ENCODE measurements at regions not wholly inside any gene's neighbourhood (a gene's known extent, or its start where the extent isn't known, plus 50 kb on each side); places are given as distances from the start of the nearest gene placed in this dataset.

DNA sequence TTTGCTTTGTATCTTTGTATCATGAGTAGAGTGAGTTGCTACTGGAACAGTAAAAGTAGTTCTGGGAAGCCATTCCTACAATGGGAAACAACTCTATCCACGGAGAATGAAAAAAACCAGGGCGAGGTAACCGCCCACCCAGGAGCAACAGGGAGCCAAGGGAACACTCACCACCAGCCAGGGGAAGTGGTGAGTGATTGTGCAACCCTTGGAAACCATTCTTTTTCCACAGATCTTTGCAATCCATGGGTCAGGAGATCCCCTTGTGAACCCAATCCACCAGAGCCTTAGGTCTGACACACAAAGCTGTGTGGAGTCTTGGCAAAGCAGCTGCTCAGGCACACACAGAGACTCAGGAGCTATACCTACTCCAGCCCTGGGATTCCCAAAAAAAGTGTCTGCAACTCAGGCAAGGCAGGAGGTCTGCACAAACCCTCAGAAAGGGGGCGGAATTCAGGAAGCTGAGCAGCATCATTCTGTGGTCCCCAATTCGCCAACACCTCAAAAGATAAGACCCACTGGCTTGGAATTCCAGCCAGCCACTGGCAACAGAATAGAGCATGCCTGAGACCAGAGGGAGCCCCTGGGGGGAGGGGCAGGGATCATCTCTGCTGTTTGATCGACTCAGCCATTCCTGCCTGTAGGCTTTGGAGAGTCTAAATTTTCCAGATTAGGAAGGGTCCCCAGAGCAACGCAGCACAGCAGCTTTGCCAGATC lies 52.1 kb upstream of the PPFIA2 start:
- DNase-seq (ENCODE audit: low read depth, low spot score): no peak

DNA sequence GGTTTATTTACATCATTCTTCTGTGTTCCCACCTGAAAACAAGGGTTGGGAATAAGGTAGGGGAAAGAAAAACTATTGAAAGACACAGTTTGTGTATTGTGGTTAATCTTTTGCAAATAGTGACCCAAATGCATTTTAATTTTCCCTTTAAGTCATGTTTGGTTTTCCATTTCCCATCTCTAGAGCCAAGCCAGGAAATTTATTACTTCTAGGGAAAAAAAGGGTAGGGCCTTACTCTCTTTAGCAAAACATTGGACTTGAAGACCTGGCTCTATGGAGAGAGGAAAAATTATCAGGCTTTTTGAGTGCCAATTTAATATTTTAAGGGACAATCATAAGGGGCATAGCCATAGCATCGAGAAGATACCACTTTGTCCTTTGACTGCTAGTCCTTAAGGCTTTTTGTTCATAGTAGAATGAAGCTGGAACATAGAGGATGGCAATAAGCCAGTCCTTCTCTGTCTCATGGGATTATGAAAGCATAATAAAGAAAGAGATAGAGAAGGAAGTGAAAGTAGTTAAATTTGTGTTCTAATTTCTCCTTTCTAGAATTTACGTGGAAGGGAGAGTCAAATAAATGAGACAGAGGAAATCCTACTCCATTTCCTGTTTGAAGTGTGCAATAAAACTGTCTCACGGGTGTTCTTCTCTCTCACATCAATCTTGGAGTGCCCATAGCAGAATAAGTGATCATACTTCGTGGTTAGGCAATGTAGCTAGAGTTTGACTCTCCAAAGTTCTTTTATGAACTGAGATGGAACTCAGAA lies 50.9 kb upstream of the PPFIA2 start:
- no peak for DNase-seq (ENCODE audit: low read depth, low spot score)

DNA sequence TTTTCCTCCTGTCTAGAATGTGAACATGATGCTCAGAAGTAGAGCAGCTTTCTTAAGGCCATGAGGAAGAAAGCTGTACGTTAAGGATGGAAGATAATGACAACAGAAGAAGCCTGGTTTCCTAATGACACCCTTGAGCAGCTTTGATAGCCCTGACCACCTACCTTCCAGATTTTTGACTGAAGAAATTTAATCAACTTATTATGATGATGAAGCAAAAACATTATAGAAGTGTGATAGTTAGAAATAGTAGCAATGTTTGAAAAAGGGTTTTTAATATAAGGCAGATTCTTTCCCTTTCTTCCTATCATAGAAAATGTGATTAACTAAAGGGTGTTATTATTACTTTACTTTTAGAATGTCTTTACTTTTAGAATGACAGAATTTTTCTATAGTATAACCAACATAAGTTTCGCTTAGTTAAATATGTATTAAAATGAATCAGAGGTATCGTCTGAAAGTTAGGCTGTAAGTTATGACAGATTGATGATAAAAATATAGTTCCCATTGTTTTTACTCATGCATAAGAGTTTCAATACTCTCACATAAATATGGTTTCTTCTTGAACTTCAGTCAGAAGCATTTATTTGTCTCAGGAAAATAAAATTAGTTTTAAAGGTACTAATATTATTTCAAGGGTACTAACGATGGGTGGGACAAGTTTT lies 50.1 kb upstream of the PPFIA2 start:
- no peak for DNase-seq (ENCODE audit: low read depth, low spot score)

Data from smooth muscle cell of the brain vasculature (primary cell).